ENCODE measurements at regions not wholly inside any gene's neighbourhood (a gene's known extent, or its start where the extent isn't known, plus 50 kb on each side); places are given as distances from the start of the nearest gene placed in this dataset.

DNA sequence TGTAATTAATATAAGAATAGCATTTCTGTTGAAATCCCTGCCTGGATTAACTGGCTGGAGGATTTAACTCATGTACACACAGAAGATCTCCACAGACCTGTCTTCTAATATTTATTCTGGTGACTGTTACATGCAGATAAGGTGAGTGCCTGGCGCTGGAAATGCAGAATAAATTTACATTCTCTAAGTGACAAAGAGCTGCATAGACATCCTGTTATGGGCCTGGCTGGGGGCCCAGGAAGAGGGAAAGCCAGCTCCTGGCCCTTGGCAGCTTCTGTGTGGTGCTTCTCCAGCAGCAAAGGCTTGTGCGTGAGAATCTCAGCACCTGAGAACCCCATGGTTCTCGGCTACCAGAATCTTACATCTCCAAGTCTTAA, 446.6 kb downstream of the PTPRU start:
- TF ChIP-seq CTCF (conservative IDR thresholded peaks at IDR 0.05; ENCODE audit: low read length) (no peak), EZH2phosphoT487 (IDR thresholded peaks at IDR 0.05; ENCODE audit: borderline replicate concordance) (no peak)
